HepG2 (cell line): ENCODE measurements at regions not wholly inside any gene's neighbourhood (a gene's known extent, or its start where the extent isn't known, plus 50 kb on each side); places are given as distances from the start of the nearest gene placed in this dataset.

Experiments
- ATAC-seq: fragments of 200-7000 bp; cut with Tn5 transposase; 3 replicates; pipeline ENCODE4 v1.9.1; 2020; ENCODE audit warnings: mild to moderate bottlenecking, moderate library complexity
- BruUV-seq: library from RNA; stranded (reverse); fragments of 400-500 nt; replicated peaks from 2 replicates; lab custom pipeline; 2021; lab: Mats Ljungman, UMichigan
- CTCF ChIA-PET: fragments of 300-600 bp; formaldehyde crosslinking; extraction: SDS; loops from one replicate; lab custom pipeline; 2021; ENCODE audit warnings: low total read pairs, inconsistent platforms, low intra/inter-chr PET ratio; lab: Yijun Ruan, JAX
- POLR2A ChIA-PET: fragments of 350-600 bp; sonication (Branson Sonifier 250); formaldehyde crosslinking; loops from one replicate; lab custom pipeline; 2020; ENCODE audit warnings: antibody characterized with exemption, inconsistent platforms; lab: Yijun Ruan, JAX
- DNase-seq: peaks from one replicate; pipeline ENCODE4 v3.0.0-alpha.2; 2015; ENCODE audit warnings: low spot score
- FAIRE-seq: peaks from 3 replicates; lab custom pipeline; 2011; peaks lifted over from hg19 to GRCh38; lab: Jason Lieb, UNC
- H2AFZ ChIP-seq: one replicate; pipeline ENCODE4 v1.6.1; 2011; ENCODE audit warnings: low read length, inconsistent platforms
- H3K27ac ChIP-seq: fragments of 300-600 bp; 3 replicates; pipeline ENCODE4 v1.8.0; 2011; ENCODE audit warnings: mixed run types, mild to moderate bottlenecking, mixed read lengths, low read length, inconsistent platforms; ENCODE audit not compliant: insufficient read depth; ENCODE audit errors: extremely low read length
- H3K27me3 ChIP-seq, 2 experiments: fragments of 200-600 bp in 1 of 2; 2 replicates in 1 of 2; 3 replicates in 1 of 2; pipeline versions ENCODE4 v1.6.0 to v1.8.0; 2011; ENCODE audit warnings: low read length in 2 of 2, mild to moderate bottlenecking in 2 of 2, moderate library complexity in 2 of 2, inconsistent platforms in 1 of 2; ENCODE audit not compliant: insufficient read depth in 2 of 2, control insufficient read depth in 1 of 2
- H3K36me3 ChIP-seq, 2 experiments: fragments of 200-600 bp in 1 of 2; replicated peaks in 1 of 2; 2 replicates in 1 of 2; 3 replicates in 1 of 2; pipeline versions ENCODE4 v1.5.1 to v1.8.0; 2011; ENCODE audit warnings: low read length in 2 of 2, inconsistent platforms in 1 of 2; ENCODE audit not compliant: insufficient read depth in 2 of 2, control insufficient read depth in 1 of 2
- H3K4me1 ChIP-seq: 2 replicates; pipeline ENCODE4 v1.5.1; 2012; ENCODE audit warnings: low read length, inconsistent platforms; ENCODE audit not compliant: insufficient read depth
- H3K4me2 ChIP-seq: 2 replicates; pipeline ENCODE4 v1.6.0; 2011; ENCODE audit warnings: low read depth, low read length, inconsistent platforms
- H3K4me3 ChIP-seq, 3 experiments: fragments of 200-600 bp in 1 of 3; sonication (generic), shearing (Covaris generic) in 1 of 3; replicated peaks in 1 of 3; 2 replicates each; pipeline ENCODE4 v1.5.1; 2011 to 2016; ENCODE audit warnings: low read length in 3 of 3, inconsistent platforms in 2 of 3, low read depth in 2 of 3, mild to moderate bottlenecking in 2 of 3, control low read depth in 1 of 3, mixed read lengths in 1 of 3; ENCODE audit not compliant: insufficient read depth in 1 of 3
- H3K79me2 ChIP-seq: one replicate; pipeline ENCODE4 v1.6.1; 2011; ENCODE audit warnings: low read length, inconsistent platforms; ENCODE audit not compliant: insufficient read depth
- H3K9ac ChIP-seq: 2 replicates; pipeline ENCODE4 v1.6.0; 2011; ENCODE audit warnings: mild to moderate bottlenecking, low read depth, low read length, inconsistent platforms; ENCODE audit not compliant: insufficient read depth
- H3K9me3 ChIP-seq: 2 replicates; pipeline ENCODE4 v1.5.1; 2012; ENCODE audit warnings: mild to moderate bottlenecking, low read length
- H4K20me1 ChIP-seq: 2 replicates; pipeline ENCODE4 v1.6.0; 2011; ENCODE audit warnings: inconsistent platforms, mild to moderate bottlenecking, low read length, moderate library complexity; ENCODE audit not compliant: insufficient read depth
- CCAR2 ChIP-seq: fragments of 200-400 bp; formaldehyde crosslinking; optimal IDR thresholded peaks from 2 replicates; pipeline ENCODE3; 2018; ENCODE audit warnings: low read depth, mild to moderate bottlenecking, low read length, moderate library complexity
- CTCF ChIP-seq: sonication (generic); formaldehyde crosslinking; IDR thresholded peaks from 2 replicates; pipeline ENCODE4 v1.5.0; 2020; ENCODE audit warnings: mild to moderate bottlenecking, missing genetic modification reagents, moderate library complexity
- EHMT2 ChIP-seq: fragments of 200-600 bp; sonication (generic); IDR thresholded peaks from 2 replicates; pipeline ENCODE4 v1.7.0; 2017; ENCODE audit warnings: antibody characterized with exemption, low read depth, low read length, borderline replicate concordance
- ELF3 ChIP-seq: IDR thresholded peaks from 2 replicates; pipeline ENCODE4 v1.6.1; 2016; ENCODE audit warnings: missing genetic modification reagents, missing compliant biosample characterization
- FOXO1 ChIP-seq: sonication (generic); formaldehyde crosslinking; IDR thresholded peaks from 2 replicates; pipeline ENCODE4 v1.4.0; 2020; ENCODE audit warnings: missing genetic modification reagents
- MEIS2 ChIP-seq: sonication (generic); formaldehyde crosslinking; IDR thresholded peaks from 2 replicates; pipeline ENCODE4 v1.9.0; 2021; ENCODE audit warnings: mild to moderate bottlenecking, missing genetic modification reagents
- NFATC3 ChIP-seq: sonication (generic); formaldehyde crosslinking; IDR thresholded peaks from 2 replicates; pipeline ENCODE4 v1.5.1; 2020; ENCODE audit warnings: mild to moderate bottlenecking, missing genetic modification reagents
- SMC3 ChIP-seq: IDR thresholded peaks from 2 replicates; pipeline ENCODE4 v1.6.1; 2011; ENCODE audit warnings: low read length, improper control_type of control experiment
- STAG1 ChIP-seq: sonication (generic); formaldehyde crosslinking; IDR thresholded peaks from 2 replicates; pipeline ENCODE4 v1.4.0; 2020; ENCODE audit warnings: missing genetic modification reagents
- STAT5B ChIP-seq: sonication (generic); formaldehyde crosslinking; IDR thresholded peaks from 2 replicates; pipeline ENCODE4 v1.4.0; 2020; ENCODE audit warnings: missing genetic modification reagents
- TRIM22 ChIP-seq: fragments of 450-650 bp; IDR thresholded peaks from 2 replicates; pipeline ENCODE4 v1.6.1; 2017
- ZNF256 ChIP-seq: sonication (generic); formaldehyde crosslinking; conservative IDR thresholded peaks from 2 replicates; pipeline ENCODE4 v1.4.0; 2020; ENCODE audit warnings: missing genetic modification reagents
- ZNF367 ChIP-seq: sonication (generic); formaldehyde crosslinking; IDR thresholded peaks from 2 replicates; pipeline ENCODE4 v1.4.0; 2020; ENCODE audit warnings: missing genetic modification reagents, borderline replicate concordance
- ZNF678 ChIP-seq: sonication (generic); formaldehyde crosslinking; IDR thresholded peaks from 2 replicates; pipeline ENCODE4 v1.4.0; 2020; ENCODE audit warnings: mild to moderate bottlenecking, missing genetic modification reagents
- ZNF772 ChIP-seq: sonication (generic); formaldehyde crosslinking; IDR thresholded peaks from 2 replicates; pipeline ENCODE4 v1.5.0; 2020; ENCODE audit warnings: mild to moderate bottlenecking, missing genetic modification reagents
- WGBS: methylation state at CpG from one replicate; pipeline ENCODE4 v1.1.6; 2017; ENCODE audit warnings: low lambda C conversion rate; 5-methylcytosine and 5-hydroxymethylcytosine counted together
- in situ Hi-C: cut with HindIII; loops from 2 replicates; pipeline ENCODE4 v1.10.0; 2017; ENCODE audit warnings: low pct_unique_long_range_greater_than_20kb; ENCODE audit not compliant: extremely low pct_ligation_motif_present
- intact Hi-C: fragments of 100-400 bp; cut with micrococcal nuclease; formaldehyde crosslinking; loops from one replicate; pipeline ENCODE4 v1.10.0; 2022; ENCODE audit not compliant: unreplicated experiment
- TF ChIP-seq, protein P1 (sequence below): sonication (generic); formaldehyde crosslinking; IDR thresholded peaks from 2 replicates; pipeline ENCODE4 v1.4.0; 2020; ENCODE audit warnings: missing genetic modification reagents, borderline replicate concordance
- TF ChIP-seq, protein P2 (sequence below): sonication (generic); formaldehyde crosslinking; IDR thresholded peaks from 2 replicates; pipeline ENCODE4 v1.8.1; 2022; ENCODE audit warnings: mild to moderate bottlenecking, missing genetic modification reagents

DNA sequence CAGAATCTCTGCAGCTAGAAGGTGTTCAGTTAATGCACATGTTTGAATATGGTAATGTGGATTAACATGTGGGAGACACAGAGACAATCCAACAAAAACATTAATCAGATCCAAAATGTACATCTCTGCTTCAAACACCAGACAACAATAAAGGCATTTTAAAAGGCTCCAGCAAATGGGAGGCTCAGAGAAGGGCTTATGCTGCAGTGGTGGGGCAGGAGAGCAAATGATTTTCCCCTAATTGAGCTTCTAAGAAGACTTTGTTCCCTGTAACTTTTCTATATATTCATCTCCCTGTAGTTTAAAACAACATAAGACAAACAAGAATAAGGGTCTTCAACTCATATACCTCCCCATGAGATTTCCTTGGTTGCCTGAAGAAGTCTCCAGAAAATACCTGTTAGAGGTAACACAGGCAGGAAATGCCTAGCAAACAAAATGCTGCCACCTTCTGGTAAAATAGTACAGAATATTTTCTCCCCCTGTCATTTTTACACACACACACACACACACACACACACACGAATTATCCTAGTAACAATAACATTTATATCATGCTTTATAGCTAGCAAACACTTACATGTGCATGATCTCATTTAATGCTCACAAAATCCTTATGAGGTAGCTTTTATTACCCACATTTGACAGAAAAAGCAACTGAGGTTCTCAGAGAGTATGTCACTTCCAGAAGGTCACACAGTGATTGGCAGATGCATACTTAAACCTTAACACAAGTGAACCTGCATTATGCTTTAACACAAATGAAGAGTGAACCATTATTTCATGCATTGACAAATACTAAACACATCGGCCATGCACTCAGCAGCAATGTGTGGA is 123.4 kb upstream of the MB21D2 start:
- peak; percentile 60; the same call in 2 of the 3 replicates for ATAC-seq
- intact Hi-C loops (loop anchor here (1.0 to 10.0 kb wide), 5 partner anchors 124 to 576 kb away; partner anchors contain the start of gene MB21D2), in situ Hi-C loops (loop anchor here (5.0 to 25.0 kb wide), 4 partner anchors 224 to 579 kb away; partner anchors contain the start of gene ATP13A4)
- Histone ChIP-seq H2AFZ (no peak overlapping the region), H3K79me2 (no peaks in the 10 kb centered on the region), H3K4me1 (no peaks in the 10 kb centered on the region), H3K27ac (no peak overlapping the region), H3K36me3 (no peaks in the 10 kb centered on the region), H3K9me3 (no peaks in the 10 kb centered on the region), H3K9ac (no peak overlapping the region), H3K4me2 (no peak overlapping the region), H4K20me1 (no peaks in the 10 kb centered on the region; the same call in 1 of the 2 replicates), H3K4me3 (no peak overlapping the region), H3K27me3 (no peaks in the 10 kb centered on the region)
- WGBS, result 14% methylated on average over 2 of the region's 2 CpGs
- no TSS peak for BruUV-seq
- TF ChIP-seq FOXO1, result no peak
- no peak for TF ChIP-seq ZNF772 (CRISPR knock-in tag)
- TF ChIP-seq STAG1 (CRISPR knock-in tag), result peak; percentile 50
- TF ChIP-seq TRIM22, result no peak
- no peak for TF ChIP-seq NFATC3 (CRISPR knock-in tag)
- no peak for TF ChIP-seq ZNF256
- no peak for TF ChIP-seq MEIS2 (CRISPR knock-in tag)
- TF ChIP-seq, protein P1, sequence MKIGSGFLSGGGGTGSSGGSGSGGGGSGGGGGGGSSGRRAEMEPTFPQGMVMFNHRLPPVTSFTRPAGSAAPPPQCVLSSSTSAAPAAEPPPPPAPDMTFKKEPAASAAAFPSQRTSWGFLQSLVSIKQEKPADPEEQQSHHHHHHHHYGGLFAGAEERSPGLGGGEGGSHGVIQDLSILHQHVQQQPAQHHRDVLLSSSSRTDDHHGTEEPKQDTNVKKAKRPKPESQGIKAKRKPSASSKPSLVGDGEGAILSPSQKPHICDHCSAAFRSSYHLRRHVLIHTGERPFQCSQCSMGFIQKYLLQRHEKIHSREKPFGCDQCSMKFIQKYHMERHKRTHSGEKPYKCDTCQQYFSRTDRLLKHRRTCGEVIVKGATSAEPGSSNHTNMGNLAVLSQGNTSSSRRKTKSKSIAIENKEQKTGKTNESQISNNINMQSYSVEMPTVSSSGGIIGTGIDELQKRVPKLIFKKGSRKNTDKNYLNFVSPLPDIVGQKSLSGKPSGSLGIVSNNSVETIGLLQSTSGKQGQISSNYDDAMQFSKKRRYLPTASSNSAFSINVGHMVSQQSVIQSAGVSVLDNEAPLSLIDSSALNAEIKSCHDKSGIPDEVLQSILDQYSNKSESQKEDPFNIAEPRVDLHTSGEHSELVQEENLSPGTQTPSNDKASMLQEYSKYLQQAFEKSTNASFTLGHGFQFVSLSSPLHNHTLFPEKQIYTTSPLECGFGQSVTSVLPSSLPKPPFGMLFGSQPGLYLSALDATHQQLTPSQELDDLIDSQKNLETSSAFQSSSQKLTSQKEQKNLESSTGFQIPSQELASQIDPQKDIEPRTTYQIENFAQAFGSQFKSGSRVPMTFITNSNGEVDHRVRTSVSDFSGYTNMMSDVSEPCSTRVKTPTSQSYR (CRISPR knock-in tag), result no peak
- 0 out of 2 replicates have a peak, but pooled peaks have one; percentile 30 for TF ChIP-seq ELF3 (CRISPR knock-in tag)
- TF ChIP-seq, protein P2, sequence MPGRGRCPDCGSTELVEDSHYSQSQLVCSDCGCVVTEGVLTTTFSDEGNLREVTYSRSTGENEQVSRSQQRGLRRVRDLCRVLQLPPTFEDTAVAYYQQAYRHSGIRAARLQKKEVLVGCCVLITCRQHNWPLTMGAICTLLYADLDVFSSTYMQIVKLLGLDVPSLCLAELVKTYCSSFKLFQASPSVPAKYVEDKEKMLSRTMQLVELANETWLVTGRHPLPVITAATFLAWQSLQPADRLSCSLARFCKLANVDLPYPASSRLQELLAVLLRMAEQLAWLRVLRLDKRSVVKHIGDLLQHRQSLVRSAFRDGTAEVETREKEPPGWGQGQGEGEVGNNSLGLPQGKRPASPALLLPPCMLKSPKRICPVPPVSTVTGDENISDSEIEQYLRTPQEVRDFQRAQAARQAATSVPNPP (CRISPR knock-in tag), result no peak
- no peak for TF ChIP-seq STAT5B (CRISPR knock-in tag)
- peak; percentile 88 for TF ChIP-seq SMC3
- no peak for TF ChIP-seq EHMT2
- no peak for TF ChIP-seq ZNF367 (CRISPR knock-in tag)
- no peak for TF ChIP-seq CCAR2
- no peak for TF ChIP-seq ZNF678
- peak; percentile 58 for TF ChIP-seq CTCF
- FAIRE-seq, result peak; percentile 56
- CTCF ChIA-PET, result interaction anchor here (0.6 to 4.5 kb wide), 4 partner anchors 225 to 531 kb away, joined by 4 to 40 read pairs (median 14); no protein-coding TSS in a partner anchor
- DNase-seq, result peak; percentile 24
- POLR2A ChIA-PET, result no interaction called here
